ENCODE measurements at regions not wholly inside any gene's neighbourhood (a gene's known extent, or its start where the extent isn't known, plus 50 kb on each side); places are given as distances from the start of the nearest gene placed in this dataset.

- no peaks in the 10 kb centered on the region for H4K20me1 ChIP-seq (ENCODE audit: insufficient read depth)
- no peak overlapping the region for H3K4me2 ChIP-seq (ENCODE audit: low read length)
- no peaks in the 10 kb centered on the region for H3K36me3 ChIP-seq (ENCODE audit: insufficient read depth, low read length)
- no peak overlapping the region for H3K4me3 ChIP-seq (ENCODE audit: low read length)
- no peaks in the 10 kb centered on the region for H3K27me3 ChIP-seq (ENCODE audit: insufficient read depth, low read depth, low read length)
- no peaks in the 10 kb centered on the region for H3K9me3 ChIP-seq (ENCODE audit: low read length)
- H3F3A ChIP-seq (ENCODE audit: insufficient read depth, low read length, poor library complexity, severe bottlenecking) = no peaks in the 10 kb centered on the region
- no peaks in the 10 kb centered on the region for H3K9me2 ChIP-seq (ENCODE audit: insufficient read depth, low read length)
- H3K79me2 ChIP-seq (replicated peaks; ENCODE audit: insufficient read depth, low read length) = no peaks in the 10 kb centered on the region
- no peak for TF ChIP-seq MXI1 (conservative IDR thresholded peaks at IDR 0.05; ENCODE audit: poor library complexity, severe bottlenecking)
- TF ChIP-seq SMC3 (conservative IDR thresholded peaks at IDR 0.05; ENCODE audit: poor library complexity) = no peak
- TF ChIP-seq POLR2AphosphoS5 (IDR thresholded peaks at IDR 0.05) = no peak
- TF ChIP-seq RAD21 (conservative IDR thresholded peaks at IDR 0.05) = no peak
- no peak for TF ChIP-seq REST (IDR thresholded peaks at IDR 0.05; ENCODE audit: borderline replicate concordance)
- TF ChIP-seq TAF1 (IDR thresholded peaks at IDR 0.05; ENCODE audit: low read depth) = no peak
- no peak for TF ChIP-seq EZH2 (IDR thresholded peaks at IDR 0.05; ENCODE audit: borderline replicate concordance, insufficient read depth, low read length, poor library complexity, severe bottlenecking)
- no peak for TF ChIP-seq EP300 (conservative IDR thresholded peaks at IDR 0.05; ENCODE audit: poor library complexity, severe bottlenecking)
- TF ChIP-seq CTCF (IDR thresholded peaks at IDR 0.05; ENCODE audit: poor library complexity, severe bottlenecking) = no peak
- no peak overlapping the region for H3K9ac ChIP-seq (ENCODE audit: low read length)
- no peak overlapping the region for H3K27ac ChIP-seq (ENCODE audit: low read length)
- H2AFZ ChIP-seq (ENCODE audit: low read depth, low read length) = no peak overlapping the region
Observed at GRCh38 chr18:34115409-34116081, 109.2 kb downstream of the NOL4 start.

GRCh38 chr18:34114996-34115395 is 109.7 kb downstream of the NOL4 start:
- Histone ChIP-seq H2AFZ (ENCODE audit: low read depth, low read length) (no peak overlapping the region), H3K79me2 (replicated peaks; ENCODE audit: insufficient read depth, low read length) (no peaks in the 10 kb centered on the region), H3K27me3 (ENCODE audit: insufficient read depth, low read depth, low read length) (no peaks in the 10 kb centered on the region), H3F3A (ENCODE audit: insufficient read depth, low read length, poor library complexity, severe bottlenecking) (no peaks in the 10 kb centered on the region), H3K9me2 (ENCODE audit: insufficient read depth, low read length) (no peaks in the 10 kb centered on the region), H4K20me1 (ENCODE audit: insufficient read depth) (no peaks in the 10 kb centered on the region), H3K36me3 (ENCODE audit: insufficient read depth, low read length) (no peaks in the 10 kb centered on the region), H3K9me3 (ENCODE audit: low read length) (no peaks in the 10 kb centered on the region), H3K4me2 (ENCODE audit: low read length) (no peak overlapping the region), H3K4me3 (ENCODE audit: low read length) (no peak overlapping the region), H3K9ac (ENCODE audit: low read length) (no peak overlapping the region), H3K27ac (ENCODE audit: low read length) (no peak overlapping the region)
- no peak for TF ChIP-seq TAF1 (IDR thresholded peaks at IDR 0.05; ENCODE audit: low read depth)
- no peak for TF ChIP-seq POLR2AphosphoS5 (IDR thresholded peaks at IDR 0.05)
- no peak for TF ChIP-seq CTCF (IDR thresholded peaks at IDR 0.05; ENCODE audit: poor library complexity, severe bottlenecking)
- TF ChIP-seq REST (IDR thresholded peaks at IDR 0.05; ENCODE audit: borderline replicate concordance) = no peak
- no peak for TF ChIP-seq MXI1 (conservative IDR thresholded peaks at IDR 0.05; ENCODE audit: poor library complexity, severe bottlenecking)
- TF ChIP-seq RAD21 (conservative IDR thresholded peaks at IDR 0.05) = no peak
- no peak for TF ChIP-seq EZH2 (IDR thresholded peaks at IDR 0.05; ENCODE audit: borderline replicate concordance, insufficient read depth, low read length, poor library complexity, severe bottlenecking)

Measured in neural cell (in vitro differentiated cells).